HCT116 (cell line): ENCODE measurements at regions not wholly inside any gene's neighbourhood (a gene's known extent, or its start where the extent isn't known, plus 50 kb on each side); places are given as distances from the start of the nearest gene placed in this dataset.
A peak's percentile ranks its signal among the peaks of the same experiment; 100 is the strongest.

Experiments used
- ATAC-seq: fragments of 200-7000 bp; cut with Tn5 transposase; 2 replicates; pipeline ENCODE4 v1.9.1; 2020; ENCODE audit warnings: mild to moderate bottlenecking, moderate library complexity
- BruUV-seq: library from RNA; stranded (reverse); fragments of 400-500 nt; replicated peaks from 2 replicates; lab custom pipeline; 2021; lab: Mats Ljungman, UMichigan
- CTCF ChIA-PET: fragments of 300-600 bp; sonication (Branson Sonifier 250); formaldehyde crosslinking; loops from one replicate; lab custom pipeline; 2021; ENCODE audit warnings: antibody characterized with exemption; lab: Charles Lee
- POLR2A ChIA-PET: fragments of 300-600, 350-600 bp; sonication (Branson Sonifier 250); formaldehyde crosslinking; loops from one replicate; lab custom pipeline; 2021; ENCODE audit warnings: antibody characterized with exemption; lab: Charles Lee
- RAD21 ChIA-PET, 2 experiments: fragments of 300-600 bp; sonication (Branson Sonifier 250); formaldehyde crosslinking; loops; one replicate each; lab custom pipeline; 2023; ENCODE audit warnings: low total read pairs in 2 of 2; ENCODE audit not compliant: uncharacterized antibody in 2 of 2, unreplicated experiment in 2 of 2, low non-redundant PET in 1 of 2; lab: Charles Lee
- DNase-seq: peaks from one replicate; pipeline ENCODE4 v3.0.0-alpha.2; 2010; ENCODE audit warnings: low read depth, low spot score
- H2AFZ ChIP-seq: fragments of 200-600 bp; shearing (Covaris generic), sonication (generic); 2 replicates; pipeline ENCODE4 v1.6.1; 2017; ENCODE audit warnings: low read depth, mixed run types, mixed read lengths, antibody characterized with exemption, low read length; ENCODE audit not compliant: poor library complexity, severe bottlenecking
- H3K27ac ChIP-seq: 2 replicates; pipeline ENCODE4 v1.5.1; 2012; ENCODE audit warnings: low read depth, low read length
- H3K27me3 ChIP-seq: fragments of 200-600 bp; sonication (generic); 2 replicates; pipeline ENCODE4 v1.6.1; 2016; ENCODE audit warnings: mixed run types, low read length, mixed read lengths; ENCODE audit not compliant: insufficient read depth
- H3K36me3 ChIP-seq, 2 experiments: fragments of 200-500 bp in 1 of 2; fragments of 200-600 bp in 1 of 2; sonication (Bioruptor generic) in 1 of 2; sonication (generic) in 1 of 2; 2 replicates each; pipeline versions ENCODE4 v1.5.1 to v1.6.1; 2014 to 2016; ENCODE audit warnings: low read length in 2 of 2, inconsistent platforms in 1 of 2, mixed read lengths in 1 of 2, mixed run types in 1 of 2; ENCODE audit not compliant: insufficient read depth in 2 of 2, control insufficient read depth in 1 of 2
- H3K4me1 ChIP-seq, 2 experiments: fragments of 200-600 bp in 1 of 2; sonication (generic) in 1 of 2; 2 replicates each; pipeline versions ENCODE4 v1.5.1 to v1.6.1; 2012 to 2017; ENCODE audit warnings: low read length in 2 of 2, inconsistent platforms in 1 of 2, mild to moderate bottlenecking in 1 of 2, mixed read lengths in 1 of 2, mixed run types in 1 of 2, moderate library complexity in 1 of 2; ENCODE audit not compliant: insufficient read depth in 2 of 2, control insufficient read depth in 1 of 2
- H3K4me2 ChIP-seq: fragments of 200-600 bp; sonication (generic); 2 replicates; pipeline ENCODE4 v1.6.1; 2017; ENCODE audit warnings: mixed run types, low read length, mixed read lengths
- H3K4me3 ChIP-seq, 2 experiments: fragments of 200-600 bp in 1 of 2; sonication (generic) in 1 of 2; replicated peaks in 1 of 2; 2 replicates each; pipeline ENCODE4 v1.5.1; 2011 to 2016; ENCODE audit warnings: low read length in 2 of 2, control low read depth in 1 of 2, low read depth in 1 of 2, mild to moderate bottlenecking in 1 of 2, mixed read lengths in 1 of 2, mixed run types in 1 of 2
- H3K79me2 ChIP-seq: fragments of 200-600 bp; sonication (generic); 2 replicates; pipeline ENCODE4 v1.6.1; 2017; ENCODE audit warnings: mild to moderate bottlenecking, mixed run types, low read length, moderate library complexity, mixed read lengths; ENCODE audit not compliant: insufficient read depth
- H3K9ac ChIP-seq: fragments of 200-600 bp; sonication (generic); 2 replicates; pipeline ENCODE4 v1.6.1; 2016; ENCODE audit warnings: low read length, mixed read lengths
- H3K9me2 ChIP-seq: fragments of 200-600 bp; sonication (generic), shearing (Covaris generic); 2 replicates; pipeline ENCODE4 v1.6.1; 2017; ENCODE audit warnings: mixed run types, mild to moderate bottlenecking, moderate library complexity; ENCODE audit not compliant: insufficient read depth
- H3K9me3 ChIP-seq, 2 experiments: fragments of 200-500 bp in 1 of 2; fragments of 200-600 bp in 1 of 2; sonication (Bioruptor generic) in 1 of 2; sonication (generic) in 1 of 2; 2 replicates each; pipeline ENCODE4 v1.6.1; 2014 to 2017; ENCODE audit warnings: low read length in 2 of 2, mixed read lengths in 2 of 2, inconsistent platforms in 1 of 2, low read depth in 1 of 2, mild to moderate bottlenecking in 1 of 2, mixed run types in 1 of 2, moderate library complexity in 1 of 2; ENCODE audit not compliant: control insufficient read depth in 1 of 2, insufficient read depth in 1 of 2
- H4K20me1 ChIP-seq: fragments of 200-600 bp; sonication (generic), shearing (Covaris generic); 2 replicates; pipeline ENCODE4 v1.6.1; 2017; ENCODE audit warnings: mixed run types, mild to moderate bottlenecking, moderate library complexity; ENCODE audit not compliant: insufficient read depth
- CBX3 ChIP-seq: IDR thresholded peaks from 2 replicates; pipeline ENCODE4 v1.6.1; 2012; ENCODE audit warnings: low read depth
- CEBPB ChIP-seq: IDR thresholded peaks from 2 replicates; pipeline ENCODE4 v1.6.1; 2012; ENCODE audit warnings: low read depth
- EZH2 ChIP-seq: fragments of 200-600 bp; sonication (generic); IDR thresholded peaks from 2 replicates; pipeline ENCODE4 v1.6.1; 2017; ENCODE audit warnings: antibody characterized with exemption, mixed run types
- EZH2phosphoT487 ChIP-seq: fragments of 200-600 bp; IDR thresholded peaks from 2 replicates; pipeline ENCODE4 v1.6.1; 2018; ENCODE audit warnings: antibody characterized with exemption, borderline replicate concordance
- FOSL1 ChIP-seq: IDR thresholded peaks from 2 replicates; pipeline ENCODE4 v1.6.1; 2012; ENCODE audit warnings: low read depth
- JUND ChIP-seq: IDR thresholded peaks from 2 replicates; pipeline ENCODE4 v1.6.1; 2012
- MAX ChIP-seq: IDR thresholded peaks from 2 replicates; pipeline ENCODE4 v1.6.1; 2012
- POLR2A ChIP-seq: IDR thresholded peaks from 2 replicates; pipeline ENCODE4 v1.7.0; 2011; ENCODE audit warnings: borderline replicate concordance; ENCODE audit not compliant: insufficient read depth, insufficient read length; ENCODE audit errors: extremely low read depth
- REST ChIP-seq: IDR thresholded peaks from 2 replicates; pipeline ENCODE4 v1.6.1; 2012; ENCODE audit warnings: low read depth
- SIN3A ChIP-seq: IDR thresholded peaks from 2 replicates; pipeline ENCODE4 v1.6.1; 2012; ENCODE audit warnings: low read depth
- SP1 ChIP-seq: IDR thresholded peaks from 2 replicates; pipeline ENCODE4 v1.6.1; 2012; ENCODE audit warnings: low read depth
- SRF ChIP-seq: IDR thresholded peaks from 2 replicates; pipeline ENCODE4 v1.6.1; 2012; ENCODE audit warnings: low read depth
- TCF7L2 ChIP-seq: IDR thresholded peaks from 2 replicates; pipeline ENCODE4 v1.7.0; 2011; ENCODE audit warnings: borderline replicate concordance, inconsistent platforms; ENCODE audit not compliant: insufficient read depth, insufficient read length; ENCODE audit errors: extremely low read depth
- ZBTB33 ChIP-seq: IDR thresholded peaks from 2 replicates; pipeline ENCODE4 v1.6.1; 2011; ENCODE audit warnings: mild to moderate bottlenecking, low read length, moderate library complexity; ENCODE audit not compliant: insufficient replicate concordance; ENCODE audit errors: extremely low read depth
- ZFX ChIP-seq: fragments of 450-650 bp; IDR thresholded peaks from 2 replicates; pipeline ENCODE4 v1.6.1; 2017
- intact Hi-C: fragments of 100-400 bp; cut with micrococcal nuclease; formaldehyde crosslinking; loops from 2 replicates; pipeline ENCODE4 v1.10.0; 2022

- Histone ChIP-seq H2AFZ (no peak overlapping the region), H3K36me3 (no peaks in the 10 kb centered on the region), H3K9me2 (no peaks in the 10 kb centered on the region), H3K79me2 (no peaks in the 10 kb centered on the region), H3K9ac (no peak overlapping the region), H4K20me1 (no peaks in the 10 kb centered on the region), H3K27ac (no peak overlapping the region), H3K27me3 (no peaks in the 10 kb centered on the region), H3K9me3 (no peaks in the 10 kb centered on the region), H3K4me1 (peaks cover 0 to 8% of the 10 kb centered on the region in 2 experiments; a peak in 2 of 4 replicates), H3K4me2 (peak overlapping the region; percentile 26), H3K4me3 (no peak overlapping the region)
- intact Hi-C loops: no loop called here
- BruUV-seq: no TSS peak
- ATAC-seq (peak; percentile 53; the same call in 1 of the 2 replicates), DNase-seq (peak; percentile 41)
- POLR2A ChIA-PET: no interaction called here
- CTCF ChIA-PET: no interaction called here
- TF ChIP-seq CEBPB: peak; percentile 57
- TF ChIP-seq SP1: peak; percentile 36; the same call in 1 of the 2 replicates
- peak; percentile 27; the same call in 1 of the 2 replicates for TF ChIP-seq SIN3A
- no peak for TF ChIP-seq POLR2A
- peak; percentile 68 for TF ChIP-seq FOSL1
- TF ChIP-seq MAX: no peak
- TF ChIP-seq JUND: peak; percentile 43; the same call in 1 of the 2 replicates
- TF ChIP-seq CBX3: no peak
- RAD21 ChIA-PET: interaction anchor here in 1 of 2 experiments (0.6 kb wide), 1 partner anchor 460 kb away, joined by 3 read pairs; no protein-coding TSS in a partner anchor
Measured at GRCh38 chrX:104351173-104351769, 96.5 kb upstream of the ESX1 start.

- Histone ChIP-seq H3K36me3 (no peaks in the 10 kb centered on the region), H3K27ac (no peak overlapping the region), H3K4me2 (no peak overlapping the region), H3K79me2 (no peaks in the 10 kb centered on the region), H3K4me1 (peaks cover 0 to 11% of the 10 kb centered on the region in 2 experiments; a peak in 2 of 4 replicates), H2AFZ (no peak overlapping the region), H4K20me1 (no peaks in the 10 kb centered on the region), H3K27me3 (no peaks in the 10 kb centered on the region), H3K9me2 (no peaks in the 10 kb centered on the region), H3K9me3 (no peaks in the 10 kb centered on the region), H3K9ac (no peak overlapping the region), H3K4me3 (no peak overlapping the region)
- RAD21 ChIA-PET: no interaction called here
- DNase-seq (no peak), ATAC-seq (no peak)
- CTCF ChIA-PET: no interaction called here
- POLR2A ChIA-PET: no interaction called here
- BruUV-seq: no TSS peak
- intact Hi-C loops: no loop called here
- TF ChIP-seq ZFX (no peak), CBX3 (no peak), ZBTB33 (no peak), FOSL1 (no peak), EZH2 (no peak), SIN3A (no peak), TCF7L2 (no peak), POLR2A (no peak), REST (no peak), SRF (no peak), SP1 (no peak), EZH2phosphoT487 (no peak)
Measured at GRCh38 chrX:104347860-104348259, 93.1 kb upstream of the ESX1 start.
